ENCODE measurements at regions not wholly inside any gene's neighbourhood (a gene's known extent, or its start where the extent isn't known, plus 50 kb on each side); places are given as distances from the start of the nearest gene placed in this dataset.

DNA sequence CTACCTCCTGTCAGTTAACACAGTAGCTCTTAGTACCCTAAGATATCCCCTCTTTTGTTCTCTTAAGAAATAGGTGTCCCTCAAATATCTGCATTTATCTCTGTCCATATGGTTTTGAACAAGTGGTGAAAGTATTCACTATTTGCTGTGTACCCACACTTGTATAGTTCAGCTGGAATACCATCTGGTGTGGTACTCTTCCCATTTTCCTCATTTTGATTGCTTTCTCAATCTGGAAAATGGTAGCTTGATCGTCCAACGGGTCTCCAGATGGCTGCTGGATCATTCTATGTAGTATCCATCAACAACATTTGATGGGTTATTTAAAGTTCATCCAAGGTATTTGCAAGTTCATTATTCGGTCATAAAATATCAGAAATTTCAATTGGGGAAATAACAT, 100.3 kb upstream of the DPYD start:
- FAIRE-seq = no peak

DNA sequence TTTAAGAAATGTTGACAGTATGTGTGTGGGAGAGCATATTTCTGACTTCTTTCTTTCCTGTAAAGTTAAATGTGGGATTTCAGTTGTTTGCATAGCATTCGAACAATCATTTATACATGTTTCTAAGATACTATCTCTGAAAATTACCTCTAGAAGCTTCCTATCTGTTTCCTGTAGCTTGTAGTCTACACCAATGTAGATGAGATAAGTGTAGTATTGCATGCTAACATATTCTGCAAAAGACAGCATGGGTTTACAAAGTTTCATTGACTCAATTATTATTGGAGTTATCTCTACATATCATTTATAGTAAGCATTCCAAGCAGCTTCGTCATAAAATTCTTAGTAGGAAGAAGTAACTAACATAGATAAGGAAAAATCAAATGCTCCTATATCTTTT, 98.9 kb upstream of the DPYD start:
- FAIRE-seq = no peak

- FAIRE-seq = no peak
Measured at GRCh38 chr1:98018074-98018473, 97.2 kb upstream of the DPYD start.

- FAIRE-seq = peak; percentile 21
Measured at GRCh38 chr1:98017184-98017583, 96.3 kb upstream of the DPYD start.

DNA sequence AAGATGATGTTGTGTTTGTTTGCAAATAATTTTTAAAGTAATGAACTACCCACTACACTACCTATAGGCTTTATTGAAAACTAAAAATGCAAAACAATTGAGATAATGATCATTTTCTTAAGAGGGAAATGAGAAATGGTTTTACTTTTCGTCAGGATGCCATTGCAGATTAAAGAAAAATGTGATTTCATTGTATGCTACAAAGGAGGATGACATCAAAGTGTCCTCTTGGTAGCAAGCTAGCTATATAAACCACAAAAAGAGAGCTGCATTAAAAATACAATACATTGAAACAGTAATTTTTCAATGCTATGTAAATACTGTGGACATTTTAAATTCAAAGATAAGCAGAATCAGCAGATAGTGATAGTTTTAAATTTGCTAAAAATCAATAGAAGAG, 87.5 kb upstream of the DPYD start:
- FAIRE-seq = no peak

DNA sequence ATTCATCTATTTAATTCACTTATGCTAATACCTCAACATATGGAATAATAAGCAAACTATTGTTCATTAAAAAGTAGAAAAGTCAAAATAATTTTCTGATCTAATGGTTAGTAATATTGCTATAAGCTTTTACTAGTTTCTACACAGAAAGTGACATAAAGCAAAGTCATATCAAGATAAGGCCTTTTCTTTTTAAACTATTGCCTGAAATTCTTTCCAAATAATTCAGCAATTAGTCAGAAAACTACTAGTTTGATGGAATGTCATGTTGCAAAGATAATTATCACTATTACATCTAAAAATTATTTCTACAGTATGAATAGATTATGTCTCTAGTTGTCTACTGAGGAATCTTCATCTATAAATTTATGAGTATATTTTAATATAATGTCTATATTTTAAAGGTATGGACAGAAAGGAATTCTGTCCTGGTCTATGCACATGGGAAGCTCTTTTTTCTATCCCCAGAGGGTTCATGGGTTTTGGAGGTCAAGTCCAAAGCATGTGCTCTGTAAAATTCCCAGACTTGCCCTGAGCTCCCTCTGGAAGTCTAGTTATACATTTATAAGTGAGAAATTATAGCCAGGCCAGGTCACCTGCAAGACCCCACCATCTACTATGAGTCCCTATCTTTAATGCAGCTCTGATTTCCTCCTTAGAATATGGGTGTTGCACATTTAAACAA, 84.6 kb upstream of the DPYD start:
- no peak for FAIRE-seq

- no peak for FAIRE-seq
Measured at GRCh38 chr1:98003442-98003841, 82.6 kb upstream of the DPYD start.

DNA sequence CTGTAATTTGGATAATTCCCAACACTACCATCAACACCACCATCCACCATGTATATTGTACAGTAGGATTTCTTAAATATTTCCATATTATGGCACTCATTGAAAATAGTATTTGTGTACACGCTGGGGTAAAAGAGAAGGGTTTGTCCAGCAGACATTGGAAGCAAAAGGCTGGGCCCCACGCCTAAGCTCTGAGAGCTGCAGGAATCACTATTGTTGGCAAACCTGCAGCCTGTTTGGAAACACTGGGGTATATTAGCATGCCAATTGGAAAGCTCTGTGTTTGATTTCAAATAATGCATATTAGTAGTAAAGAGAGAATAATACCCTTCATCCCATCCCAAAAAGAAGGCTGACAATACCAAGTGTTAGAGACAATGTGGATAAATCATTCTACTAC, 81.5 kb upstream of the DPYD start:
- no peak for FAIRE-seq

DNA sequence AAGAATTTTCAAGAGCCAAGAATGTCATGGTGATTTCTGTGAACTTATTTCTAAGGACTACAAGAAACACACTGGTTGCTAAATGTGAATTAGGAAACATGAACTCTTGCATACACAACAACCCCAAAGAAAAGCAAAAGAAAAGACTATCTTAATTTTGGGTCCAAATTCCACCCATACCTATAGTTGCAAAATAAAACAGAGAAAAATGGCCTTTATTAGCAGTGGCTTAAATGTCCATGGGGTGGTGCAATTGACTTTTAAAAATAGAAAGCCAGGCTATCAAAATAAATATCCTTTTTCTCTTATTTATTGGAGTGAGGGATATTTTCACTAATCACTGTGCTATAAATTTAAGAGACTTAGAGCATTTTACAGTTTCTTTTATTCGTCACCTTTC, 80.9 kb upstream of the DPYD start:
- no peak for FAIRE-seq

GRCh38 chr1:97999320-97999719, 78.5 kb upstream of the DPYD start:
- no peak for FAIRE-seq

GRCh38 chr1:97996880-97997279, 76.0 kb upstream of the DPYD start:
- FAIRE-seq = no peak

DNA sequence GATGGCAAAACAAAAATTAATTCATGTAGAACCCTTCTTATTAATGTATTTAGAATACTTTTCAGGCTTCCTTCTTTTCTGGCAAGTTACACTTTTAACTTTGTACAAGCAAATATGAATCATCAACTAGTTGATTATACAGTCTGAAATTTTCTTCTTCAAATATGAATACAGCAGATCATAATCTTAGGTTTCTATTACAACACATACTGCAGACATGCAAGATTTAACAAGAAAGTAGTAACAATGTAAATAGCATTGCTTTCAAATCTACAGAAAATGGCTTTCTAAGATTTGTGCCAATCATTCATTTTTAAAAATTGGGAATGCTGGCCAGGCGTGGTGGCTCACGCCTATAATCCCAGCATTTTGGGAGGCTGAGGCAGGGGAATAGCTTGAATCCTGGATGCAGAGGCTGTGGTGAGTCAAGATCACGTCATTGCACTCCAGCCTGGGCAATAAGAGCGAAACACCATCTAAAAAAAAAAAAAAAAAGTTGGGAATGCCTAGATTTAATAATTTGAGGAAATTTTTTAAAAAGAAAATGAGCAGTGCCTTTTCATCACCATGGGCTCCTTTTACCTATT, 68.4 kb upstream of the DPYD start:
- FAIRE-seq = no peak

DNA sequence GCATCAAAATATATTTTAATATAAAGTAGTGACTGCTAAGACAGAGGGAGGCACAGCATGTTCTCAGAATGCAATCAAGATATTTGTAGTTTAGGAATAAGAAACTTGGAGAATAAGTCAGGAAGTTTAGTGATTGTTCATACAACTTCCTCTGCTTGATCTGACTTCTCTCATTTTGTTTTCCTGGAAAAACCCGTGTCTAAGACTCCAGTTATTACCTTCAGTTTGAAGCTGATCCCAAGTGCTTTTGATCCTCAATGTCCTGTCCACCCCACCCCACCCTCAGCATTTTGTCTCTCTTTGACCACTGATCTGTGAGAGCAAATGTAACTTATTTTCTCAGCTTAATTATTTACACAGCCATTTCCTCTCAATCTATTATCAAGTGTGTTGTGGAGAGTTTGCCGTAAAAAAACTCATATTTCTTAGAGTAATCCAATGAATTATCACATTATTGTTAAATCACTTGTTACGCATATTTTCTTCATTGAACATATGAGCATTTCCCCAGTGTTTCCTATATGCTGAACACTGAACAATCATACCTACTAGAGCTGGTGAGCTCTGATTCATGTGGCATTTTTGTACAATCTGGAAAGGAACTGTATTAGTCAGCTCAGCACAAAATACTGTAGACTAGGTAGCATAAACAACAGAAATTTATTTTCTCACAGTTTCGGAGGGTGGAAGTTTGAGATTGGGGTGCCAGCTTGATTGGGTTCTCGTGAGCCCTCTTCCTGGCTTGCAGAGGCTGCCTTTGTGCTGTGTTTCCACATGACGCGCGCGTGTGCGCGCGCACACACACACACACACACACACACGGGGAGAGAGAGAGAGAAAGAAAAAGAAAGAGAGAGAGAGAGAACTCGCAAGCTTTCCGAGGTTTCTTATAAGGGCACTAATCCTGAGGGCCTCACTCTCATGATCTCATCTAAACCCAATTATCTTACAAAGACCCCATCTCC, 65.5 kb upstream of the DPYD start:
- FAIRE-seq = no peak

DNA sequence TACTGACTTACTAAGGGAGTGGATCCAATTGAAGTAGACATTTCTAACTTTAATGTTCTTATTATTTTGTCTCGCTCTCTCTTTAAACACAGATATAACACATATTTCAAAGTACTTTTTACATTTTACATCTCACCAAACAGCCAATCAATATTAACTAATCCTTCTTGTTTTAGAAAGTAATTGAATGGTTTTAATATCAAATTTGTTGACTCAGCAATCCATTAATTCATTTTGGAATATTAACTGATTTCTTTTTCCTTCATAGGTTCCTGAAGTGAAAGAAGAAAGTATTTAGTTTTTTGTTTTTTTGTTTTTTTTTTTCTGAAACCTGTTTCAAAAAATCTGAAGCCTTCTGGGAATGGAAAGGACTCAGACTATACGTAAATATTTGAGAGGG, 62.3 kb upstream of the DPYD start:
- FAIRE-seq = no peak

- no peak for FAIRE-seq
Measured at GRCh38 chr1:97980530-97980929, 59.7 kb upstream of the DPYD start.

GRCh38 chr1:97976801-97977200, 56.0 kb upstream of the DPYD start:
- no peak for FAIRE-seq
